HAP-1 (cell line): ENCODE measurements at regions not wholly inside any gene's neighbourhood (a gene's known extent, or its start where the extent isn't known, plus 50 kb on each side); places are given as distances from the start of the nearest gene placed in this dataset.
"Not testable (repeated sequence)": the region's sequence is repeated elsewhere in the genome, so short reads cannot be mapped to it uniquely, and the experiment has no call there.

Experiments used
- DNase-seq, 2 experiments: peaks; one replicate each; pipeline ENCODE4 v3.0.0-alpha.2; 2016 to 2020; ENCODE audit warnings: low spot score in 2 of 2
- H3K27me3 ChIP-seq: fragments of 250-450 bp; sonication (Bioruptor Pico); 2 replicates; pipeline ENCODE4 v1.5.1; 2020; ENCODE audit warnings: low read depth, mild to moderate bottlenecking, moderate library complexity
- H3K36me3 ChIP-seq: fragments of 250-450 bp; sonication (Bioruptor Pico); replicated peaks from 2 replicates; pipeline ENCODE4 v1.5.1; 2020; ENCODE audit warnings: mild to moderate bottlenecking
- H3K4me1 ChIP-seq: fragments of 250-450 bp; sonication (Bioruptor Pico); 2 replicates; pipeline ENCODE4 v1.5.1; 2020; ENCODE audit warnings: mild to moderate bottlenecking
- H3K4me3 ChIP-seq: fragments of 250-450 bp; sonication (Bioruptor Pico); 2 replicates; pipeline ENCODE4 v1.5.1; 2020; ENCODE audit warnings: mild to moderate bottlenecking, moderate library complexity
- H3K9me3 ChIP-seq: fragments of 250-450 bp; sonication (Bioruptor Pico); 2 replicates; pipeline ENCODE4 v1.5.1; 2020; ENCODE audit warnings: mild to moderate bottlenecking, moderate library complexity
- in situ Hi-C: fragments of 300-500 bp; cut with MboI; formaldehyde crosslinking; loops from 3 replicates; pipeline ENCODE4 v1.14.3; 2020; ENCODE audit warnings: low sequenced_read_pairs, inconsistent platforms, mixed read lengths

GRCh38 chr20:52429029-52429428 is 237.4 kb upstream of the ZFP64 start:
- in situ Hi-C loops: no loop called here
- no peaks in the 10 kb centered on the region for H3K9me3 ChIP-seq
- no peaks in the 10 kb centered on the region for H3K36me3 ChIP-seq
- DNase-seq: no peak
- H3K4me3 ChIP-seq: no peak overlapping the region
- no peaks in the 10 kb centered on the region for H3K27me3 ChIP-seq
- H3K4me1 ChIP-seq: no peaks in the 10 kb centered on the region

- H3K9me3 ChIP-seq: no peaks in the 10 kb centered on the region
- in situ Hi-C loops: no loop called here
- no peaks in the 10 kb centered on the region for H3K36me3 ChIP-seq
- H3K27me3 ChIP-seq: no peaks in the 10 kb centered on the region
- no peak overlapping the region for H3K4me3 ChIP-seq
- no peaks in the 10 kb centered on the region for H3K4me1 ChIP-seq
- DNase-seq: no peak
These were observed 236.4 kb upstream of the ZFP64 start for GRCh38 chr20:52427960-52428359.

- no peak for DNase-seq
- Histone ChIP-seq H3K36me3 (no peaks in the 10 kb centered on the region), H3K9me3 (no peaks in the 10 kb centered on the region), H3K27me3 (no peaks in the 10 kb centered on the region), H3K4me1 (no peaks in the 10 kb centered on the region), H3K4me3 (no peak overlapping the region)
- in situ Hi-C loops: no loop called here
These were observed 235.3 kb upstream of the ZFP64 start for GRCh38 chr20:52426856-52427255.

- Histone ChIP-seq H3K4me3 (no peak overlapping the region), H3K36me3 (no peaks in the 10 kb centered on the region), H3K9me3 (no peaks in the 10 kb centered on the region), H3K27me3 (no peaks in the 10 kb centered on the region), H3K4me1 (no peaks in the 10 kb centered on the region)
- DNase-seq: no peak
- in situ Hi-C loops: no loop called here
These were observed 234.1 kb upstream of the ZFP64 start for GRCh38 chr20:52425701-52426100.

DNA sequence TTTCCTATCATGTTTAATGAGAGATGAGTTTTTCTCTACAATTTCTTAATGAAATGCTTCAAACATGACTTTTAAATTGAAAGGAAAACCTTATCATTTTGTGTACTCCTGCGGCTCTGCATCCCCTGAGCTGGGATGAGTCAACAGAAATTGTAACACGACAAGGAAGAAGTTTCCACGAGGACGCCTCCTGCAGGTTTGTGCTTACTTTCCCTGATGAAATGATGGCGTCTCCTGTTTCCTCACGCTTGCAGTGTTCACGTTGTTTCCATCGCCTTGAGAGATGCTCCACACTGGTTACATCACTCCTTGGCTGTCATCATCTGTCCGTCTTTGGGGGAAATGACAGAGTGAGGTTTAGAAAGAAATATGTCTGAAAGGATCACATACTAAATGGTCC is 233.7 kb upstream of the ZFP64 start:
- no peaks in the 10 kb centered on the region for H3K4me1 ChIP-seq
- H3K4me3 ChIP-seq: no peak overlapping the region
- in situ Hi-C loops: no loop called here
- H3K9me3 ChIP-seq: no peaks in the 10 kb centered on the region
- DNase-seq: no peak
- no peaks in the 10 kb centered on the region for H3K36me3 ChIP-seq
- no peaks in the 10 kb centered on the region for H3K27me3 ChIP-seq

DNA sequence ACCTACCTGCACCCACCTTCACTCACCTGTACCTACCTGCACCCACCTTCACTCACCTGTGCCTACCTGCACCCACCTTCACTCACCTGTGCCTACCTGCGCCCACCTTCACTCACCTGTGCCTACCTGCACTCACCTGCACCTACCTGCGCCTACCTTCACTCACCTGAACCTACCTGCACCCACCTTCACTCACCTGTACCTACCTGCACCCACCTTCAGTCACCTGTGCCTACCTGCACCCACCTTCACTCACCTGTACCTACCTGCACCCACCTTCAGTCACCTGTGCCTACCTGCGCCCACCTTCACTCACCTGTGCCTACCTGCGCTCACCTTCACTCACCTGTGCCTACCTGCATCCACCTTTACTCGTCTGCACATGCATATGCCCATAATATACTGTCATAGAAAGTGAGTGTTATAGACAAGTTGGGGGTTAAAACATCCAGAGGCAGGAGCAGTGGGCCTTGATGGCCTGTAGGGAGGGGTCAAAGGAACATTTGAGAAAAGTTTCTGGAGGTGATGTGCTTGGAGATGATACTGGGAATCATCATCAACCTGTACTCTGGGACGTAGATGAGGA is 232.9 kb upstream of the ZFP64 start:
- H3K4me1 ChIP-seq, in situ Hi-C loops, H3K27me3 ChIP-seq, H3K9me3 ChIP-seq, DNase-seq, H3K4me3 ChIP-seq, H3K36me3 ChIP-seq: not testable (repeated sequence)

GRCh38 chr20:52423536-52424140 is 232.1 kb upstream of the ZFP64 start:
- DNase-seq, H3K4me3 ChIP-seq, H3K4me1 ChIP-seq, H3K9me3 ChIP-seq, H3K27me3 ChIP-seq, H3K36me3 ChIP-seq, in situ Hi-C loops: not testable (repeated sequence)

- DNase-seq: no peak
- H3K4me3 ChIP-seq: no peak overlapping the region
- no peaks in the 10 kb centered on the region for H3K27me3 ChIP-seq
- in situ Hi-C loops: no loop called here
- no peaks in the 10 kb centered on the region for H3K36me3 ChIP-seq
- H3K4me1 ChIP-seq: no peaks in the 10 kb centered on the region
- no peaks in the 10 kb centered on the region for H3K9me3 ChIP-seq
These were observed 231.2 kb upstream of the ZFP64 start for GRCh38 chr20:52422574-52423336.

GRCh38 chr20:52420805-52421204 is 229.2 kb upstream of the ZFP64 start:
- in situ Hi-C loops: no loop called here
- Histone ChIP-seq H3K9me3 (no peaks in the 10 kb centered on the region), H3K4me3 (no peak overlapping the region), H3K4me1 (no peaks in the 10 kb centered on the region), H3K27me3 (no peaks in the 10 kb centered on the region), H3K36me3 (no peaks in the 10 kb centered on the region)
- DNase-seq: no peak

- in situ Hi-C loops: no loop called here
These were observed 227.6 kb upstream of the ZFP64 start for GRCh38 chr20:52419205-52419604.

DNA sequence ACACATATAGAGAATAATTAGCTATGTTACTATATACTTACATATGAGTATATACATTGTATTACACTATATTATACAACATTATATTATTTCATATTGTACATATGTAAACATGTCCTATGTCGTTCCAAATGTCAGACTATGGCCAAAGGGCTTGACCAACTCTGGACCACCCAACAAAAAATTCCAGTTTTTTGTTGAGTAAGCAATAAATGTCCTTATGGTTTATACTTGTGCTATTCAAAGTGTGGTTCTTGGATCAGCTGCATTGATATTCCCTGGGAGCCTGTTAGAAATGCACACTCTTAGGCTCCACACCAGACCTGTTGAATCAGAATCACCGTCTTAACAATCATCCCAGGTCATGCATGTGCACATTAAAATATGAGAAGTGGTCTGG is 225.4 kb upstream of the ZFP64 start:
- Histone ChIP-seq H3K36me3 (no peaks in the 10 kb centered on the region), H3K4me3 (no peak overlapping the region), H3K27me3 (no peaks in the 10 kb centered on the region), H3K9me3 (no peaks in the 10 kb centered on the region), H3K4me1 (no peaks in the 10 kb centered on the region)
- no peak for DNase-seq
- in situ Hi-C loops: no loop called here

More at GRCh38 chr20:52419205-52419604, 227.6 kb upstream of the ZFP64 start:
- Histone ChIP-seq H3K36me3 (no peaks in the 10 kb centered on the region), H3K4me3 (no peak overlapping the region), H3K9me3 (no peaks in the 10 kb centered on the region), H3K4me1 (no peaks in the 10 kb centered on the region), H3K27me3 (no peaks in the 10 kb centered on the region)
- DNase-seq: no peak

DNA sequence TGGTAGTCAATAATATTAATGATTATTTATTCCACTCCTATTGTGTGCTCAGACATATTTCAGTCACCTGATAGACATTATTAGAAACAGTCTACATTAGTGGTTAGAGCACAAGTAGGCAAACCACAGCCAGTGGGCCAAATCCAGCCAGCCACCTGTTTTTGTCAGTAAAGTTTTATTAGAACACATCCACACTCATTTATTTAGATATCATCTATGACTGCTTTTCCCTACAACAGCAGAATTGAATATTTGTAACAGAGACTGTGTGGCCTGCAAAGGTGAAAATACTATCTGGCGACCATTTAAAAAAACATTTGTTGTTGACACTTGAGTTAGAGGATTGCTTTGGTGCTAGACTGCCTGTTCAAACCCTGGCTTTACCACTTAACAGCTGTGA is 220.0 kb upstream of the ZFP64 start:
- in situ Hi-C loops: no loop called here
- Histone ChIP-seq H3K9me3 (no peaks in the 10 kb centered on the region), H3K4me1 (no peaks in the 10 kb centered on the region), H3K27me3 (no peaks in the 10 kb centered on the region), H3K4me3 (no peak overlapping the region), H3K36me3 (no peaks in the 10 kb centered on the region)
- DNase-seq: no peak

- H3K4me3 ChIP-seq: no peak overlapping the region
- no peak for DNase-seq
These were observed 219.2 kb upstream of the ZFP64 start for GRCh38 chr20:52410731-52411234.

GRCh38 chr20:52410182-52410647 is 218.6 kb upstream of the ZFP64 start:
- no peaks in the 10 kb centered on the region for H3K36me3 ChIP-seq
- no peaks in the 10 kb centered on the region for H3K4me1 ChIP-seq
- in situ Hi-C loops: no loop called here
- no peaks in the 10 kb centered on the region for H3K9me3 ChIP-seq
- H3K4me3 ChIP-seq: no peak overlapping the region
- H3K27me3 ChIP-seq: no peaks in the 10 kb centered on the region
- DNase-seq: no peak

More at GRCh38 chr20:52410731-52411234, 219.2 kb upstream of the ZFP64 start:
- H3K9me3 ChIP-seq: no peaks in the 10 kb centered on the region
- in situ Hi-C loops: no loop called here
- H3K4me1 ChIP-seq: no peaks in the 10 kb centered on the region
- no peaks in the 10 kb centered on the region for H3K36me3 ChIP-seq
- no peaks in the 10 kb centered on the region for H3K27me3 ChIP-seq
